ENCODE measurements at regions not wholly inside any gene's neighbourhood (a gene's known extent, or its start where the extent isn't known, plus 50 kb on each side); places are given as distances from the start of the nearest gene placed in this dataset.

DNA sequence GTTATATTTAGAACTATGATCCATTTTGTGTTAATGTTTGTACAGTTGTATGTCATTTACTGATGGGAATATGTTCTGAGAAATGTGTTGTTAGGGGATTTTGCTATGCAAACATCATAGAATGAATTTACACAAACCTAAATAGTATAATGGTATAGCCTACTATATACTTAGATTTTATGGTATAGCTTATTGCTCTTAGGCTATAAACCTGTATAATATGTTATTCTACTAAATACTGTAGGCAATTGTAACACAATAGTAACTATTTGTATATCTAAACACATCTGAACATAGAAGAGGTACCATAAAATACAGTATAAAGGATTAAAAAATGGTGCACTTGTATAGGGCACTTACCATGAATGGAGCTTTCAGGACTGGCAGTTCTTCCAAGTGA is 105.4 kb upstream of the GRIN2B start:
- no peak for TF ChIP-seq TAF1 (IDR thresholded peaks at IDR 0.05; ENCODE audit: low read depth)
- no peak for TF ChIP-seq REST (IDR thresholded peaks at IDR 0.05; ENCODE audit: low read depth)
- no peak for TF ChIP-seq EP300 (IDR thresholded peaks at IDR 0.05; ENCODE audit: borderline replicate concordance)
- TF ChIP-seq TEAD4 (IDR thresholded peaks at IDR 0.05), result no peak
- no peak for TF ChIP-seq CEBPB (IDR thresholded peaks at IDR 0.05)
- no peak for TF ChIP-seq RAD21 (IDR thresholded peaks at IDR 0.05; ENCODE audit: low read depth)
- TF ChIP-seq CREB1 (IDR thresholded peaks at IDR 0.05; ENCODE audit: low read depth), result no peak
- TF ChIP-seq MAX (IDR thresholded peaks at IDR 0.05), result no peak
- TF ChIP-seq YY1 (IDR thresholded peaks at IDR 0.05; ENCODE audit: low read depth), result no peak
- no peak for TF ChIP-seq ZBTB7A (IDR thresholded peaks at IDR 0.05; ENCODE audit: low read depth)
- TF ChIP-seq TCF12 (IDR thresholded peaks at IDR 0.05; ENCODE audit: low read depth), result no peak
- no peak for TF ChIP-seq USF1 (IDR thresholded peaks at IDR 0.05)
- TF ChIP-seq NFIC (IDR thresholded peaks at IDR 0.05), result no peak
- TF ChIP-seq EGR1 (IDR thresholded peaks at IDR 0.05), result no peak

All from Ishikawa (cell line).